HCT116 (cell line): ENCODE measurements at regions not wholly inside any gene's neighbourhood (a gene's known extent, or its start where the extent isn't known, plus 50 kb on each side); places are given as distances from the start of the nearest gene placed in this dataset.

Experiments used
- ATAC-seq: fragments of 200-7000 bp; cut with Tn5 transposase; 2 replicates; pipeline ENCODE4 v1.9.1; 2020; ENCODE audit warnings: mild to moderate bottlenecking, moderate library complexity
- BruUV-seq: library from RNA; stranded (reverse); fragments of 400-500 nt; replicated peaks from 2 replicates; lab custom pipeline; 2021; lab: Mats Ljungman, UMichigan
- CTCF ChIA-PET: fragments of 300-600 bp; sonication (Branson Sonifier 250); formaldehyde crosslinking; loops from one replicate; lab custom pipeline; 2021; ENCODE audit warnings: antibody characterized with exemption; lab: Charles Lee
- POLR2A ChIA-PET: fragments of 300-600, 350-600 bp; sonication (Branson Sonifier 250); formaldehyde crosslinking; loops from one replicate; lab custom pipeline; 2021; ENCODE audit warnings: antibody characterized with exemption; lab: Charles Lee
- RAD21 ChIA-PET, 2 experiments: fragments of 300-600 bp; sonication (Branson Sonifier 250); formaldehyde crosslinking; loops; one replicate each; lab custom pipeline; 2023; ENCODE audit warnings: low total read pairs in 2 of 2; ENCODE audit not compliant: uncharacterized antibody in 2 of 2, unreplicated experiment in 2 of 2, low non-redundant PET in 1 of 2; lab: Charles Lee
- DNase-seq: peaks from one replicate; pipeline ENCODE4 v3.0.0-alpha.2; 2010; ENCODE audit warnings: low read depth, low spot score
- H2AFZ ChIP-seq: fragments of 200-600 bp; shearing (Covaris generic), sonication (generic); 2 replicates; pipeline ENCODE4 v1.6.1; 2017; ENCODE audit warnings: low read depth, mixed run types, mixed read lengths, antibody characterized with exemption, low read length; ENCODE audit not compliant: poor library complexity, severe bottlenecking
- H3K27ac ChIP-seq: 2 replicates; pipeline ENCODE4 v1.5.1; 2012; ENCODE audit warnings: low read depth, low read length
- H3K27me3 ChIP-seq: fragments of 200-600 bp; sonication (generic); 2 replicates; pipeline ENCODE4 v1.6.1; 2016; ENCODE audit warnings: mixed run types, low read length, mixed read lengths; ENCODE audit not compliant: insufficient read depth
- H3K36me3 ChIP-seq, 2 experiments: fragments of 200-500 bp in 1 of 2; fragments of 200-600 bp in 1 of 2; sonication (Bioruptor generic) in 1 of 2; sonication (generic) in 1 of 2; 2 replicates each; pipeline versions ENCODE4 v1.5.1 to v1.6.1; 2014 to 2016; ENCODE audit warnings: low read length in 2 of 2, inconsistent platforms in 1 of 2, mixed read lengths in 1 of 2, mixed run types in 1 of 2; ENCODE audit not compliant: insufficient read depth in 2 of 2, control insufficient read depth in 1 of 2
- H3K4me1 ChIP-seq, 2 experiments: fragments of 200-600 bp in 1 of 2; sonication (generic) in 1 of 2; 2 replicates each; pipeline versions ENCODE4 v1.5.1 to v1.6.1; 2012 to 2017; ENCODE audit warnings: low read length in 2 of 2, inconsistent platforms in 1 of 2, mild to moderate bottlenecking in 1 of 2, mixed read lengths in 1 of 2, mixed run types in 1 of 2, moderate library complexity in 1 of 2; ENCODE audit not compliant: insufficient read depth in 2 of 2, control insufficient read depth in 1 of 2
- H3K4me2 ChIP-seq: fragments of 200-600 bp; sonication (generic); 2 replicates; pipeline ENCODE4 v1.6.1; 2017; ENCODE audit warnings: mixed run types, low read length, mixed read lengths
- H3K4me3 ChIP-seq, 2 experiments: fragments of 200-600 bp in 1 of 2; sonication (generic) in 1 of 2; replicated peaks in 1 of 2; 2 replicates each; pipeline ENCODE4 v1.5.1; 2011 to 2016; ENCODE audit warnings: low read length in 2 of 2, control low read depth in 1 of 2, low read depth in 1 of 2, mild to moderate bottlenecking in 1 of 2, mixed read lengths in 1 of 2, mixed run types in 1 of 2
- H3K79me2 ChIP-seq: fragments of 200-600 bp; sonication (generic); 2 replicates; pipeline ENCODE4 v1.6.1; 2017; ENCODE audit warnings: mild to moderate bottlenecking, mixed run types, low read length, moderate library complexity, mixed read lengths; ENCODE audit not compliant: insufficient read depth
- H3K9ac ChIP-seq: fragments of 200-600 bp; sonication (generic); 2 replicates; pipeline ENCODE4 v1.6.1; 2016; ENCODE audit warnings: low read length, mixed read lengths
- H3K9me2 ChIP-seq: fragments of 200-600 bp; sonication (generic), shearing (Covaris generic); 2 replicates; pipeline ENCODE4 v1.6.1; 2017; ENCODE audit warnings: mixed run types, mild to moderate bottlenecking, moderate library complexity; ENCODE audit not compliant: insufficient read depth
- H3K9me3 ChIP-seq, 2 experiments: fragments of 200-500 bp in 1 of 2; fragments of 200-600 bp in 1 of 2; sonication (Bioruptor generic) in 1 of 2; sonication (generic) in 1 of 2; 2 replicates each; pipeline ENCODE4 v1.6.1; 2014 to 2017; ENCODE audit warnings: low read length in 2 of 2, mixed read lengths in 2 of 2, inconsistent platforms in 1 of 2, low read depth in 1 of 2, mild to moderate bottlenecking in 1 of 2, mixed run types in 1 of 2, moderate library complexity in 1 of 2; ENCODE audit not compliant: control insufficient read depth in 1 of 2, insufficient read depth in 1 of 2
- H4K20me1 ChIP-seq: fragments of 200-600 bp; sonication (generic), shearing (Covaris generic); 2 replicates; pipeline ENCODE4 v1.6.1; 2017; ENCODE audit warnings: mixed run types, mild to moderate bottlenecking, moderate library complexity; ENCODE audit not compliant: insufficient read depth
- ATF3 ChIP-seq: IDR thresholded peaks from 2 replicates; pipeline ENCODE4 v1.6.1; 2012
- CBX3 ChIP-seq: IDR thresholded peaks from 2 replicates; pipeline ENCODE4 v1.6.1; 2012; ENCODE audit warnings: low read depth
- EZH2 ChIP-seq: fragments of 200-600 bp; sonication (generic); IDR thresholded peaks from 2 replicates; pipeline ENCODE4 v1.6.1; 2017; ENCODE audit warnings: antibody characterized with exemption, mixed run types
- EZH2phosphoT487 ChIP-seq: fragments of 200-600 bp; IDR thresholded peaks from 2 replicates; pipeline ENCODE4 v1.6.1; 2018; ENCODE audit warnings: antibody characterized with exemption, borderline replicate concordance
- FOSL1 ChIP-seq: IDR thresholded peaks from 2 replicates; pipeline ENCODE4 v1.6.1; 2012; ENCODE audit warnings: low read depth
- JUND ChIP-seq: IDR thresholded peaks from 2 replicates; pipeline ENCODE4 v1.6.1; 2012
- MAX ChIP-seq: IDR thresholded peaks from 2 replicates; pipeline ENCODE4 v1.6.1; 2012
- POLR2AphosphoS5 ChIP-seq: IDR thresholded peaks from 2 replicates; pipeline ENCODE4 v1.6.1; 2011; ENCODE audit warnings: mild to moderate bottlenecking, low read depth, low read length, moderate library complexity
- RAD21 ChIP-seq: IDR thresholded peaks from 2 replicates; pipeline ENCODE4 v1.6.1; 2012; ENCODE audit warnings: low read depth, mild to moderate bottlenecking
- REST ChIP-seq: IDR thresholded peaks from 2 replicates; pipeline ENCODE4 v1.6.1; 2012; ENCODE audit warnings: low read depth
- SIN3A ChIP-seq: IDR thresholded peaks from 2 replicates; pipeline ENCODE4 v1.6.1; 2012; ENCODE audit warnings: low read depth
- SRF ChIP-seq: IDR thresholded peaks from 2 replicates; pipeline ENCODE4 v1.6.1; 2012; ENCODE audit warnings: low read depth
- ZBTB33 ChIP-seq: IDR thresholded peaks from 2 replicates; pipeline ENCODE4 v1.6.1; 2011; ENCODE audit warnings: mild to moderate bottlenecking, low read length, moderate library complexity; ENCODE audit not compliant: insufficient replicate concordance; ENCODE audit errors: extremely low read depth
- ZFX ChIP-seq: fragments of 450-650 bp; IDR thresholded peaks from 2 replicates; pipeline ENCODE4 v1.6.1; 2017
- ZNF274 ChIP-seq: fragments of 200-500 bp; sonication (Bioruptor generic); IDR thresholded peaks from 2 replicates; pipeline ENCODE4 v1.6.1; 2014; ENCODE audit warnings: mild to moderate bottlenecking, low read depth, low read length, inconsistent platforms
- intact Hi-C: fragments of 100-400 bp; cut with micrococcal nuclease; formaldehyde crosslinking; loops from 2 replicates; pipeline ENCODE4 v1.10.0; 2022

GRCh38 chr2:217444932-217445331, 557.9 kb downstream of the TNS1 start:
- peaks cover 2% of the 10 kb centered on the region; the same call in 1 of the 2 replicates for H3K27me3 ChIP-seq
- H3K79me2 ChIP-seq, result no peaks in the 10 kb centered on the region
- H4K20me1 ChIP-seq, result no peaks in the 10 kb centered on the region; the same call in 1 of the 2 replicates
- BruUV-seq, result no TSS peak
- DNase-seq (no peak), ATAC-seq (no peak)
- no peaks in the 10 kb centered on the region for H3K4me1 ChIP-seq
- H3K36me3 ChIP-seq, result no peaks in the 10 kb centered on the region
- no peak overlapping the region for H3K4me2 ChIP-seq
- no peak overlapping the region for H3K4me3 ChIP-seq
- intact Hi-C loops, result no loop called here
- no peak overlapping the region for H3K27ac ChIP-seq
- CTCF ChIA-PET, result no interaction called here
- no peak overlapping the region for H2AFZ ChIP-seq
- POLR2A ChIA-PET, result no interaction called here
- no peak overlapping the region for H3K9ac ChIP-seq
- H3K9me3 ChIP-seq, result no peaks in the 10 kb centered on the region
- no peaks in the 10 kb centered on the region for H3K9me2 ChIP-seq
- RAD21 ChIA-PET, result no interaction called here
- TF ChIP-seq ZFX, result no peak
- no peak for TF ChIP-seq REST
- no peak for TF ChIP-seq SIN3A
- TF ChIP-seq, all 23 proteins: peak for 0

- no peak overlapping the region for H3K4me3 ChIP-seq
- ChIA-PET CTCF (no interaction called here), RAD21 (no interaction called here), POLR2A (no interaction called here)
- no peak overlapping the region for H2AFZ ChIP-seq
- H4K20me1 ChIP-seq, result no peaks in the 10 kb centered on the region; the same call in 1 of the 2 replicates
- no peak for ATAC-seq
- no peak overlapping the region for H3K27ac ChIP-seq
- intact Hi-C loops, result no loop called here
- H3K4me1 ChIP-seq, result no peaks in the 10 kb centered on the region
- no peak for DNase-seq
- no TSS peak for BruUV-seq
- H3K9ac ChIP-seq, result no peak overlapping the region
- no peaks in the 10 kb centered on the region for H3K79me2 ChIP-seq
- H3K4me2 ChIP-seq, result no peak overlapping the region
- H3K36me3 ChIP-seq, result no peaks in the 10 kb centered on the region
- H3K9me3 ChIP-seq, result no peaks in the 10 kb centered on the region
- peaks cover 2% of the 10 kb centered on the region; the same call in 1 of the 2 replicates for H3K27me3 ChIP-seq
- no peaks in the 10 kb centered on the region for H3K9me2 ChIP-seq
- TF ChIP-seq ATF3 (no peak), EZH2 (no peak), FOSL1 (no peak), CBX3 (no peak), MAX (no peak), EZH2phosphoT487 (no peak), ZNF274 (no peak), POLR2AphosphoS5 (no peak), ZBTB33 (no peak), JUND (no peak), SRF (no peak), RAD21 (no peak)
These were observed 558.3 kb downstream of the TNS1 start for GRCh38 chr2:217444509-217444908.
